Stimulated activated CD4-positive, alpha-beta T cell treated with anti-CD3 and anti-CD28 coated beads, TNF-alpha, amount 100 ng/mL, for 24 hours (primary cell): ENCODE measurements at regions not wholly inside any gene's neighbourhood (a gene's known extent, or its start where the extent isn't known, plus 50 kb on each side); places are given as distances from the start of the nearest gene placed in this dataset.
A peak's percentile ranks its signal among the peaks of the same experiment; 100 is the strongest.
"Not testable (repeated sequence)": the region's sequence is repeated elsewhere in the genome, so short reads cannot be mapped to it uniquely, and the experiment has no call there.

Experiments
- DNase-seq, 3 experiments: peaks; one replicate each; pipeline ENCODE4 v3.0.0-alpha.2; 2020; ENCODE audit warnings: low read depth in 3 of 3

DNA sequence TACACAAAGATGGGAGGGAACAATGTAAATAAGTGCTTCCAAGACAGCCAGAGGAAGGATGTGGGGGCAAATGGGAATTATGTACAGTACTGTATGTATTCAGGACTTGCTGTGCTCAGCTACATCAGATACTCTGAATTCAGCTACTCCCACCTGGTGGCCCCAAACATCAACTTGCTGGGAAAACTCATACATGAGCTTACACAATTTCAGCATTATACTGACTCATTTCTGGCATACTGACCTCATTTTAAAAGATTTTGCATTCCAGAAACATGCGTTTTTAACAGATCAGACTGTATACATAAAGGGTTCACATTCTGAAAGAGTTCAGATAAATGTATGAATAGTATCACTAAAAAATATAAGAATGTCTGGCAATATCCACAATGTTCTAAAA is 59.7 kb downstream of the GPX5 start:
- DNase-seq: no peak

GRCh38 chr6:28586324-28586723 is 60.6 kb downstream of the GPX5 start:
- no peak for DNase-seq

DNA sequence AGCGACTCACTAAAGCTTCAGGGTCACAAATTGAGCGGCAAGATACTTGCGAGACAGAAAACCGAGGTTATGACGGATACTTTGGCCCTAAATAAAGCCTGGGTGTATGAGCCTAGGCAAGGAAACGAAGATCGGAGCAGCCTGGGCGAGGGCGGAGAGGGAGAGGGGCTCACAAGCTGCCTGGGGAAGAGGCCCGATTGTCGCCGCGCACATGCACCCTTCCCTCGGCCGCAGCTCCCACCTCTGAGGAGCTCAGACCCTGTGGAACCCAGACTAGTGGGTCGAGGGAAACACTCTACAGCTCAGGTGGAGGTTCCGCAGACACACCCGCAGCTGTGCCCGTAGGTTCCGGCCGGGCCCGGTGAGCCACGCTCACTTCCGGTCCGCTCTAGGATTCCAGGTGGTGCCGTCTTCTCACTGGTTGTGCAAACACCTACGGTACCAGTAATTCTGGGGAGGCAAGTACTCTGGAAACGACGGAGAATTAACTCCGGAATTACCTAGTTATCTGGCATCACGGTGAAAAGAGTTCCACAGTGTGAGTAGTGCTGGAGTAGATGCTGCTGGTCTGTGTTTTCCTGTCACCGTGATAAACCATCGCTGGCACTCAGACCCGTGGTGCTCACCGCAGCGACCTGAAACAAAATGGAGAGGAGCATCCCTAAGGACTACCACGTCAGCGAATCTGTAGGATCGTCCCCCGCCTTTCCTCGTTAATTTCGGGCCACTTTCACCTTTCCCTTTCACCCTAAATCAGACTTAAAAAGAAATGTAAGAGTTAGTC is 61.5 kb downstream of the GPX5 start:
- DNase-seq: peak in 2 of 3 experiments; percentile 59 to 72

DNA sequence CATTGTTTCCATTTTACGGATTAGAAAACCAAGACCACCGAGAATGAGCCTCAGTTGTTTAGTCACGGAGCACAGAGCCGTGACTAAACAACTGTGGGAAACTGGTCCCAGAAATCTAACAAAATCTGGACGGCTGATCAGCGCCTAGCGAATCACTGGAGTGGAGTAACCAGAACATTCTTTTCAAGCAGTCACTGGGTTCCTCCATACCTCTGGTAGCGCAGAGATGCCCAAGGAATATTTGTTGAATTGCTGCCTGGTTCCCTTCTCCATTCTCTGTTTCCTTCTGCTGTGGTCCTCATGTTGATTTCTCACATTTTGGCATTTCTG is 62.0 kb downstream of the GPX5 start:
- DNase-seq: no peak

- DNase-seq: no peak
Observed at GRCh38 chr6:28588666-28589065, 63.0 kb downstream of the GPX5 start.

GRCh38 chr6:28589234-28589956 is 63.7 kb downstream of the GPX5 start:
- peak in 2 of 3 experiments; percentile 35 to 57 for DNase-seq

- DNase-seq: no peak
Observed at GRCh38 chr6:28589957-28590349, 64.3 kb downstream of the GPX5 start.

DNA sequence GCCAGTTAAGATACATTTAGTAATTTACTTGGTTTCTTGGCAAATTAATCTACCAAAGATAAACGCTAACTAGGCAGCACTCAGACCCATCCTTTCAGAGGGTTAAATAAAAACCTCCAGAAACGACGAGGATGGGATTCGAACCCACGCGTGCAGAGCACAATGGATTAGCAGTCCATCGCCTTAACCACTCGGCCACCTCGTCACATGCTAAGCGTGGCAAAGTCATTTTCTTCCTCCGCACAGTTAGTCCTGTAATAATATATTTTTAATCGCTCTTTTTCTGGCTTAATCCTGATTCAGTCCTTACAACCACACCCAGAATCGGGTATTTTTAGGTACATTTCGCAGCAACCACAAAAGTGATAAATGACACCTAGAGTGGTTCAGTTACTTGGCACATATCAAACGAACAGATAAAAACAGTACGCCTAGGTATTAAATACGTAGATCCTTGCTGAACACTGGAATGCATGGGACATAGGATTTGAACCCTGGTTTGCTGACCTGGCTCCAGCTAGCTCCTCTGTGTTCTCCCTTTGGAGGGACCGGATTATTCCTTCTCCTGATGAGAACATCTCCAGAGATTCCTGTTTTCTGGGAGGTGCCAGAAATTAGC is 71.6 kb downstream of the GPX5 start:
- DNase-seq: peak in 1 of 3 experiments; percentile 58

GRCh38 chr6:28597924-28598722 is 72.4 kb downstream of the GPX5 start:
- DNase-seq: no peak

DNA sequence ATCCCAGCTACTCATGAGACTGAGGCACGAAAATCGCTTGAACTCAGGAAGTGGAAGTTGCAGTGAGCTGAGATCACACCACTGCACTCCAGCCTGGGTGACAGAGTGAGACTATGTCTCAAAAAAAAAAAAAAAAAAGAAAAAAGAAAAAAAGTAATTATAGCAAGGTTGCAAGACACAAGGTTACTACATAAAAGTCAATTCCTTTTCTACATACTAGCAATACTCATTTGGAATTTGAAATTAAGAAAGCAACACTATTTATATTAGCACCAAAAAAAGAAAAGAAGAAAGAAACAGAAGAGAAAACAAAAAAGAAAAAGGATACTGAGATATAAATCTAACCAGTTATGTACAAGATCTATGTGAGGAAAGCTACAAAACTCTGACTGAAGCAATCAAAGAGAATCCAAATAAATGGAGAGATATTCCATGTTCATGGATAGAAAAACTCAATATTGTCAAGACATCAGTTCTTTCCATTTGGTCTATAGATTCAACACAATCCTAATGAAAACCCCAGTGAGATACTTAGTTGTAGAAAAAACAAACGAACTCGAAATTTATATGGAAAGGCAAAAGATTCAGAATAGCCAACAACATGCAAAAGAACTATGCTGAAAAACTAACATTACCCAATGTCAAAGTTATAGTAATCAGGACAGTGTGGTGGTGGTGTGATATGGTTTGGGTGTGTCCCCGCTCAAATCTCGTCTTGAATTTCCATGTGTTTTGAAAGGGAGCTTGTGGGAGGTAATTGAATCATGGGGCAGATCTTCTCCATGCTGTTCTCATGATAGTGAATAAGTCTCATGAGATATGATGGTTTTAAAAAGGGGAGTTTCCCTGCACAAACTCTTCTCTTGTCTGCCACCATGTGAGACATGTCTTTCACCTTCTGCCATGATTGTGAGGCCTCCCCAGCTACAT is 73.3 kb downstream of the GPX5 start:
- no peak for DNase-seq

DNA sequence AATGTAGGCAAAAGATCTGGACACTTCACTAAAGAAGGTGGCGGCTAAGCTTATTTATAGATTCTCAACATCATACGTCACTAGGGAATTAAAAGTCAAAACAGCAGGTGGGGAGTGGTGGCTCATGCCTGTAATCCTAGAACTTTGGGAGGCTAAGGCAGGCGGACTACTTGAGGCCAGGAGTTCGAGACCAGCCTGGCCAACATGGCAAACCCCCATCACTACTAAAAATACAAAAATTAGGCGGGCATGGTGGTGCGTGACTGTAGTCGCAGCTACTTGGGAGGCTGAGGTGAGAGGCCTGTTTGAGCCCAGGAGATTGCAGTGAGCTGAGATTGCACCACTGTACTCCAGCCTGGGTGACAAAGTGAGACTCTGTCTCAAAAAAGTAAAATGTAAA is 74.6 kb downstream of the GPX5 start:
- DNase-seq: no peak

DNA sequence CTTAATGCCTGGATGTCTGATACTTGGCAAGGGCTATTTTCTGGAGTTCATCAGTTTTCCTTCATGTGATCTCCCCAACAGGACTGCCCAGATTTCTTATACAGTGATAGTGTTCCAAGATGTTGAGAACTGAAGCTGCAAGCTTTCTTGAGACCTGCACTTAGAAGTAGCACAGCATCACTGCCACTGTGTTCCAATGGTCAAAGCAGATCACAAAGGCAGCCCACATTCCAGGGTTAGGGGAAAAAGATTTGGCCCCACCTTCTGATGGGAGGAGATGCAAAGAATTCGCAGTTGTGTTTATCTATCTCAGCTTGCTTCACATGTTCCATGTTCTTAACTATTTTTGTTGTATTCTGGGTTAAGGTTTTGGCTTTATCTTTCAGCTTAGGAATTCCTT is 78.2 kb downstream of the GPX5 start:
- no peak for DNase-seq

GRCh38 chr6:28606424-28607391 is 81.0 kb downstream of the GPX5 start:
- DNase-seq: peak in 2 of 3 experiments; percentile 22 to 56

GRCh38 chr6:28607990-28608389 is 82.3 kb downstream of the GPX5 start:
- no peak for DNase-seq

DNA sequence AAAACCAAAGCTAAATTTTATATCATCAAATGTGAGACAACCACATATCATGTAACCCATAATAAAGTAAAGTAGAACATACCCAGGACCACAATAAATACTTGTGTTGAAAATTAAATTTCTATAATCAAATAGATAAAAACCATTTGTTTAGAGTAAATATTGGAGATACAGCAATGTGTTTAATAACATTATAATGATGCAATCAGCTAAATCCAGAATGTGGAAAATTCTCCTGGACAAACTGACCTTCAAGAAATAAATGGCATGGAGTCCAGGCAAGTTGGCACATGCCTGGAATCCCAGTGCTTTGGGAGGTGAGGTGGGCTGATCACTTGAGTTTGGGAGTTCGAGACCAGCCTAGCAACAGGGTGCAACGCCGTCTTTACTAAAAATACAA is 84.0 kb downstream of the GPX5 start:
- no peak for DNase-seq

DNA sequence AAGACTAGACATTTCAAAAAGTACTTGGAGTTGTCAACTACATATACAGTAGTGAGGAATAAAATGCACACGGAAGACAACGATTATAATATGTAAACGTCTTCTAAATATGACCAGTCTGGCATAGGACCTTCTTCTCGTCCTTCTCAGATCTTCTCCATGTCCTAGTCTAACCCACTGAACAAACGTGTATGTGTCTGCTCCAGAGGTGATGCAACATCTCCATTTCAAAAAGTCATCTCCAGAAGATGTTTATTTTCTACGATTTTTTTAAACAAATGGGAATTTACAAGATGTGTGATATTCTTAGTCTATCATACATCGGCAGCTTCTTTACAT is 89.9 kb downstream of the GPX5 start:
- DNase-seq: no peak

DNA sequence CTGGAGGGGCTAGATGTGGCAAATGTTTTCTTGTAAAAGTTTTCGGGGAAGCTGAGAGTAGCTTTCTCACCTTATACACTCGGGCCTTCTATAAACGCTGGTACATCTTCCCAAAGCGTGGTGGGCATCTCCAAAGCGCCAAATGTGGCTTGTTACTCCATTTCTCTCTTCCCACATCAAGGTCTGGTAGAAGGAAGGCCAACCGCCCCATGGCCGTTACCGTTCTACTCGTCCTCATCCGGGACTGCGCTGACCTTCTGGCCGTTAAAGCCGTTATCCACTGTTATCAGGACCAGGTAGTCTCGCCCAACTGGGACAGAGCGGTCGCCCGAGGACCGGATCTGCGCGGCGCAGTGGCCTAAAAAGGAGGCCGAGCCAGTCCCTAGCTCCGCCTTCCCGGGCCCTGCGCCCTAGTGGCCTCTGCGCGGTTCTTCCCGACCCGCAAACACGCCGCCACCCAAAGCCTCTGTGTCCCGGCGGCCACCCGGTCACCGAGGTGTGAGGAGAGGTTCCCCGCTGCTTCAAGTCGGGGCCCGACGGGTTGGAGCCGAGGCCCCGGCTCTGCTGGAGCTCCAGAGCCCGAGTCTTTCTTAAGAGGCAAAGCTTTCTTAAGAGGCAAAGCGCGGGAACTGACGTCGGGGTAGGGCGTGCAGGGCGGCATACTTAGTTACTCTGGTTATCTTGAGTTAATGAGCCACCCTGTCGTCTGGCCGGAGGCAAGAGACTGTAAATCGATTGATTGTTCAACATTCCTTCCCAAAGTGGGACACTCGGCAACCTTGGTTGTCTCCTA is 90.5 kb downstream of the GPX5 start:
- no peak for DNase-seq

DNA sequence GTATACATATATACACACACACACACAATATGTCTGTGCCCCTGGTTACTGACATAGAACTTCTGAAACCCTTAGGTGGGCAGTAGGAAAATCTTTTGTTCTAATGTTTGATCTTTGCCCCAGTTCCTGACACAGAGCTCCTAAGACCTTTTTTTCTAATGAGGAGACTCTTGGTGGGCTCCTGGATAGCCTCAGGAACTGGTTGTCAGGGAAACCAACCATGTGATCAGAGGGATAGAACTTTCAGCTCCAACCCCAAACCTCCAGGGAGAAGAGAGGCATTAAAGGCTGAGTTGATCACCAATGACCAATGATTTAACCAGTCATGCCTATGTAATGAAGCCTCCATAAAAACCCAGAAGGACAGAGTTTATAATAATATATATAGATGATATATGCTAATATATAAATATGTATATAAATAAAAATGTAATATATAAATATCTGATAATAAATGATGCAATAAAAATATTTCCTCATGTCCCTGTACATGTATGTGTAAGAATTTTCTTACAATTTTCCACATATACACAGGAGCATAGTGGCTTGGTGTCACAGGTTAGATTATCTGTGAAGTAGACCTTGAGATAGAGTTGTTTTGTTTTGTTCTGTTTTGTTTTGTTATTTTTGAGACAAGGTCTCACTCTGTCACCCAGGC is 93.3 kb downstream of the GPX5 start:
- DNase-seq: no peak

DNA sequence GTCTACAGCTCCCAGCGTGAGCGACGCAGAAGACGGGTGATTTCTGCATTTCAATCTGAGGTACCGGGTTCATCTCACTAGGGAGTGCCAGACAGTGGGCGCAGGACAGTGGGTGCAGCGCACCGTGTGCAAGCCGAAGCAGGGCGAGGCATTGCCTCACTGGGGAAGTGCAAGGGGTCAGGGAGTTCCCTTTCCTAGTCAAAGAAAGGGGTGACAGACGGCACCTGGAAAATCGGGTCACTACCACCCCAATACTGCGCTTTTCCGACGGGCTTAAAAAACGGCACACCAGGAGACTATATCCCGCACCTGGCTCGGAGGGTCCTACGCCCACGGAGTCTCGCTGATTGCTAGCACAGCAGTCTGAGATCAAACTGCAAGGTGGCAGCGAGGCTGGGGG is 95.6 kb downstream of the GPX5 start:
- DNase-seq: not testable (repeated sequence)
